HCT116 (cell line): ENCODE measurements at regions not wholly inside any gene's neighbourhood (a gene's known extent, or its start where the extent isn't known, plus 50 kb on each side); places are given as distances from the start of the nearest gene placed in this dataset.

ENCODE experiments used
- ATAC-seq: fragments of 200-7000 bp; cut with Tn5 transposase; 2 replicates; pipeline ENCODE4 v1.9.1; 2020; ENCODE audit warnings: mild to moderate bottlenecking, moderate library complexity
- BruUV-seq: library from RNA; stranded (reverse); fragments of 400-500 nt; replicated peaks from 2 replicates; lab custom pipeline; 2021; lab: Mats Ljungman, UMichigan
- CTCF ChIA-PET: fragments of 300-600 bp; sonication (Branson Sonifier 250); formaldehyde crosslinking; loops from one replicate; lab custom pipeline; 2021; ENCODE audit warnings: antibody characterized with exemption; lab: Charles Lee
- POLR2A ChIA-PET: fragments of 300-600, 350-600 bp; sonication (Branson Sonifier 250); formaldehyde crosslinking; loops from one replicate; lab custom pipeline; 2021; ENCODE audit warnings: antibody characterized with exemption; lab: Charles Lee
- RAD21 ChIA-PET, 2 experiments: fragments of 300-600 bp; sonication (Branson Sonifier 250); formaldehyde crosslinking; loops; one replicate each; lab custom pipeline; 2023; ENCODE audit warnings: low total read pairs in 2 of 2; ENCODE audit not compliant: uncharacterized antibody in 2 of 2, unreplicated experiment in 2 of 2, low non-redundant PET in 1 of 2; lab: Charles Lee
- DNase-seq: peaks from one replicate; pipeline ENCODE4 v3.0.0-alpha.2; 2010; ENCODE audit warnings: low read depth, low spot score
- H2AFZ ChIP-seq: fragments of 200-600 bp; shearing (Covaris generic), sonication (generic); 2 replicates; pipeline ENCODE4 v1.6.1; 2017; ENCODE audit warnings: low read depth, mixed run types, mixed read lengths, antibody characterized with exemption, low read length; ENCODE audit not compliant: poor library complexity, severe bottlenecking
- H3K27ac ChIP-seq: 2 replicates; pipeline ENCODE4 v1.5.1; 2012; ENCODE audit warnings: low read depth, low read length
- H3K27me3 ChIP-seq: fragments of 200-600 bp; sonication (generic); 2 replicates; pipeline ENCODE4 v1.6.1; 2016; ENCODE audit warnings: mixed run types, low read length, mixed read lengths; ENCODE audit not compliant: insufficient read depth
- H3K36me3 ChIP-seq, 2 experiments: fragments of 200-500 bp in 1 of 2; fragments of 200-600 bp in 1 of 2; sonication (Bioruptor generic) in 1 of 2; sonication (generic) in 1 of 2; 2 replicates each; pipeline versions ENCODE4 v1.5.1 to v1.6.1; 2014 to 2016; ENCODE audit warnings: low read length in 2 of 2, inconsistent platforms in 1 of 2, mixed read lengths in 1 of 2, mixed run types in 1 of 2; ENCODE audit not compliant: insufficient read depth in 2 of 2, control insufficient read depth in 1 of 2
- H3K4me1 ChIP-seq, 2 experiments: fragments of 200-600 bp in 1 of 2; sonication (generic) in 1 of 2; 2 replicates each; pipeline versions ENCODE4 v1.5.1 to v1.6.1; 2012 to 2017; ENCODE audit warnings: low read length in 2 of 2, inconsistent platforms in 1 of 2, mild to moderate bottlenecking in 1 of 2, mixed read lengths in 1 of 2, mixed run types in 1 of 2, moderate library complexity in 1 of 2; ENCODE audit not compliant: insufficient read depth in 2 of 2, control insufficient read depth in 1 of 2
- H3K4me2 ChIP-seq: fragments of 200-600 bp; sonication (generic); 2 replicates; pipeline ENCODE4 v1.6.1; 2017; ENCODE audit warnings: mixed run types, low read length, mixed read lengths
- H3K4me3 ChIP-seq, 2 experiments: fragments of 200-600 bp in 1 of 2; sonication (generic) in 1 of 2; replicated peaks in 1 of 2; 2 replicates each; pipeline ENCODE4 v1.5.1; 2011 to 2016; ENCODE audit warnings: low read length in 2 of 2, control low read depth in 1 of 2, low read depth in 1 of 2, mild to moderate bottlenecking in 1 of 2, mixed read lengths in 1 of 2, mixed run types in 1 of 2
- H3K79me2 ChIP-seq: fragments of 200-600 bp; sonication (generic); 2 replicates; pipeline ENCODE4 v1.6.1; 2017; ENCODE audit warnings: mild to moderate bottlenecking, mixed run types, low read length, moderate library complexity, mixed read lengths; ENCODE audit not compliant: insufficient read depth
- H3K9ac ChIP-seq: fragments of 200-600 bp; sonication (generic); 2 replicates; pipeline ENCODE4 v1.6.1; 2016; ENCODE audit warnings: low read length, mixed read lengths
- H3K9me2 ChIP-seq: fragments of 200-600 bp; sonication (generic), shearing (Covaris generic); 2 replicates; pipeline ENCODE4 v1.6.1; 2017; ENCODE audit warnings: mixed run types, mild to moderate bottlenecking, moderate library complexity; ENCODE audit not compliant: insufficient read depth
- H3K9me3 ChIP-seq, 2 experiments: fragments of 200-500 bp in 1 of 2; fragments of 200-600 bp in 1 of 2; sonication (Bioruptor generic) in 1 of 2; sonication (generic) in 1 of 2; 2 replicates each; pipeline ENCODE4 v1.6.1; 2014 to 2017; ENCODE audit warnings: low read length in 2 of 2, mixed read lengths in 2 of 2, inconsistent platforms in 1 of 2, low read depth in 1 of 2, mild to moderate bottlenecking in 1 of 2, mixed run types in 1 of 2, moderate library complexity in 1 of 2; ENCODE audit not compliant: control insufficient read depth in 1 of 2, insufficient read depth in 1 of 2
- H4K20me1 ChIP-seq: fragments of 200-600 bp; sonication (generic), shearing (Covaris generic); 2 replicates; pipeline ENCODE4 v1.6.1; 2017; ENCODE audit warnings: mixed run types, mild to moderate bottlenecking, moderate library complexity; ENCODE audit not compliant: insufficient read depth
- CBX3 ChIP-seq: IDR thresholded peaks from 2 replicates; pipeline ENCODE4 v1.6.1; 2012; ENCODE audit warnings: low read depth
- CEBPB ChIP-seq: IDR thresholded peaks from 2 replicates; pipeline ENCODE4 v1.6.1; 2012; ENCODE audit warnings: low read depth
- EGR1 ChIP-seq: IDR thresholded peaks from 2 replicates; pipeline ENCODE4 v1.6.1; 2012; ENCODE audit warnings: low read depth
- ELF1 ChIP-seq: IDR thresholded peaks from 2 replicates; pipeline ENCODE4 v1.6.1; 2012; ENCODE audit warnings: low read depth, borderline replicate concordance
- POLR2A ChIP-seq: IDR thresholded peaks from 2 replicates; pipeline ENCODE4 v1.7.0; 2011; ENCODE audit warnings: borderline replicate concordance; ENCODE audit not compliant: insufficient read depth, insufficient read length; ENCODE audit errors: extremely low read depth
- POLR2AphosphoS5 ChIP-seq: IDR thresholded peaks from 2 replicates; pipeline ENCODE4 v1.6.1; 2011; ENCODE audit warnings: mild to moderate bottlenecking, low read depth, low read length, moderate library complexity
- RAD21 ChIP-seq: IDR thresholded peaks from 2 replicates; pipeline ENCODE4 v1.6.1; 2012; ENCODE audit warnings: low read depth, mild to moderate bottlenecking
- SP1 ChIP-seq: IDR thresholded peaks from 2 replicates; pipeline ENCODE4 v1.6.1; 2012; ENCODE audit warnings: low read depth
- SRF ChIP-seq: IDR thresholded peaks from 2 replicates; pipeline ENCODE4 v1.6.1; 2012; ENCODE audit warnings: low read depth
- YY1 ChIP-seq: IDR thresholded peaks from 2 replicates; pipeline ENCODE4 v1.6.1; 2011; ENCODE audit warnings: low read length, low read depth, moderate library complexity, mild to moderate bottlenecking; ENCODE audit not compliant: insufficient replicate concordance; ENCODE audit errors: extremely low read depth
- ZBTB33 ChIP-seq: IDR thresholded peaks from 2 replicates; pipeline ENCODE4 v1.6.1; 2011; ENCODE audit warnings: mild to moderate bottlenecking, low read length, moderate library complexity; ENCODE audit not compliant: insufficient replicate concordance; ENCODE audit errors: extremely low read depth
- ZNF274 ChIP-seq: fragments of 200-500 bp; sonication (Bioruptor generic); IDR thresholded peaks from 2 replicates; pipeline ENCODE4 v1.6.1; 2014; ENCODE audit warnings: mild to moderate bottlenecking, low read depth, low read length, inconsistent platforms
- intact Hi-C: fragments of 100-400 bp; cut with micrococcal nuclease; formaldehyde crosslinking; loops from 2 replicates; pipeline ENCODE4 v1.10.0; 2022

GRCh38 chr7:156429514-156429913, 211.1 kb upstream of the RNF32 start:
- no peak for DNase-seq
- H3K9ac ChIP-seq = no peak overlapping the region
- no peak overlapping the region for H3K27ac ChIP-seq
- ChIA-PET CTCF (no interaction called here), RAD21 (no interaction called here), POLR2A (no interaction called here)
- no peaks in the 10 kb centered on the region for H3K9me3 ChIP-seq
- no peak for ATAC-seq
- H3K4me1 ChIP-seq = no peaks in the 10 kb centered on the region
- no peak overlapping the region for H3K4me3 ChIP-seq
- H3K36me3 ChIP-seq = no peaks in the 10 kb centered on the region
- H2AFZ ChIP-seq = no peak overlapping the region
- H3K27me3 ChIP-seq = peaks cover 49% of the 10 kb centered on the region
- no TSS peak for BruUV-seq
- no peaks in the 10 kb centered on the region for H3K9me2 ChIP-seq
- no peaks in the 10 kb centered on the region for H4K20me1 ChIP-seq
- intact Hi-C loops = no loop called here
- no peaks in the 10 kb centered on the region for H3K79me2 ChIP-seq
- no peak overlapping the region for H3K4me2 ChIP-seq
- no peak for TF ChIP-seq POLR2A
- no peak for TF ChIP-seq POLR2AphosphoS5
- TF ChIP-seq ELF1 = no peak
- TF ChIP-seq EGR1 = no peak
- TF ChIP-seq RAD21 = no peak
- no peak for TF ChIP-seq CEBPB
- TF ChIP-seq YY1 = no peak
- TF ChIP-seq SP1 = no peak
- no peak for TF ChIP-seq CBX3
- TF ChIP-seq ZBTB33 = no peak
- no peak for TF ChIP-seq SRF
- no peak for TF ChIP-seq ZNF274
